ENCODE measurements at regions not wholly inside any gene's neighbourhood (a gene's known extent, or its start where the extent isn't known, plus 50 kb on each side); places are given as distances from the start of the nearest gene placed in this dataset.

- no peak overlapping the region for H3K4me3 ChIP-seq (ENCODE audit: low read depth in 2 of 2, low read length in 2 of 2)
- H3K9me3 ChIP-seq (ENCODE audit: control insufficient read depth, insufficient read depth, low read depth, low read length), result 0 out of 2 replicates have a peak, but pooled peaks cover 4% of the 10 kb centered on the region
- CTCF ChIA-PET, result no interaction called here
- POLR2A ChIA-PET, result no interaction called here
- no peak overlapping the region for H3K27ac ChIP-seq (ENCODE audit: low read length)
- H3K36me3 ChIP-seq (ENCODE audit: control insufficient read depth, insufficient read depth, low read length), result no peaks in the 10 kb centered on the region
- in situ Hi-C loops (cut with HindIII; ENCODE audit: low pct_unique_long_range_greater_than_20kb, low sequenced_read_pairs) (no loop called here), intact Hi-C loops (cut with micrococcal nuclease; ENCODE audit: unreplicated experiment) (no loop called here)
- DNase-seq (ENCODE audit: low read depth, low spot score) (peak; percentile 10), ATAC-seq (peak; percentile 83)
- no peak for TF ChIP-seq TCF7L2 (IDR thresholded peaks at IDR 0.05; ENCODE audit: low read depth, low read length)
- TF ChIP-seq, protein P1, sequence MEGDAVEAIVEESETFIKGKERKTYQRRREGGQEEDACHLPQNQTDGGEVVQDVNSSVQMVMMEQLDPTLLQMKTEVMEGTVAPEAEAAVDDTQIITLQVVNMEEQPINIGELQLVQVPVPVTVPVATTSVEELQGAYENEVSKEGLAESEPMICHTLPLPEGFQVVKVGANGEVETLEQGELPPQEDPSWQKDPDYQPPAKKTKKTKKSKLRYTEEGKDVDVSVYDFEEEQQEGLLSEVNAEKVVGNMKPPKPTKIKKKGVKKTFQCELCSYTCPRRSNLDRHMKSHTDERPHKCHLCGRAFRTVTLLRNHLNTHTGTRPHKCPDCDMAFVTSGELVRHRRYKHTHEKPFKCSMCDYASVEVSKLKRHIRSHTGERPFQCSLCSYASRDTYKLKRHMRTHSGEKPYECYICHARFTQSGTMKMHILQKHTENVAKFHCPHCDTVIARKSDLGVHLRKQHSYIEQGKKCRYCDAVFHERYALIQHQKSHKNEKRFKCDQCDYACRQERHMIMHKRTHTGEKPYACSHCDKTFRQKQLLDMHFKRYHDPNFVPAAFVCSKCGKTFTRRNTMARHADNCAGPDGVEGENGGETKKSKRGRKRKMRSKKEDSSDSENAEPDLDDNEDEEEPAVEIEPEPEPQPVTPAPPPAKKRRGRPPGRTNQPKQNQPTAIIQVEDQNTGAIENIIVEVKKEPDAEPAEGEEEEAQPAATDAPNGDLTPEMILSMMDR (IDR thresholded peaks at IDR 0.05), result no peak
- TF ChIP-seq, protein P2, sequence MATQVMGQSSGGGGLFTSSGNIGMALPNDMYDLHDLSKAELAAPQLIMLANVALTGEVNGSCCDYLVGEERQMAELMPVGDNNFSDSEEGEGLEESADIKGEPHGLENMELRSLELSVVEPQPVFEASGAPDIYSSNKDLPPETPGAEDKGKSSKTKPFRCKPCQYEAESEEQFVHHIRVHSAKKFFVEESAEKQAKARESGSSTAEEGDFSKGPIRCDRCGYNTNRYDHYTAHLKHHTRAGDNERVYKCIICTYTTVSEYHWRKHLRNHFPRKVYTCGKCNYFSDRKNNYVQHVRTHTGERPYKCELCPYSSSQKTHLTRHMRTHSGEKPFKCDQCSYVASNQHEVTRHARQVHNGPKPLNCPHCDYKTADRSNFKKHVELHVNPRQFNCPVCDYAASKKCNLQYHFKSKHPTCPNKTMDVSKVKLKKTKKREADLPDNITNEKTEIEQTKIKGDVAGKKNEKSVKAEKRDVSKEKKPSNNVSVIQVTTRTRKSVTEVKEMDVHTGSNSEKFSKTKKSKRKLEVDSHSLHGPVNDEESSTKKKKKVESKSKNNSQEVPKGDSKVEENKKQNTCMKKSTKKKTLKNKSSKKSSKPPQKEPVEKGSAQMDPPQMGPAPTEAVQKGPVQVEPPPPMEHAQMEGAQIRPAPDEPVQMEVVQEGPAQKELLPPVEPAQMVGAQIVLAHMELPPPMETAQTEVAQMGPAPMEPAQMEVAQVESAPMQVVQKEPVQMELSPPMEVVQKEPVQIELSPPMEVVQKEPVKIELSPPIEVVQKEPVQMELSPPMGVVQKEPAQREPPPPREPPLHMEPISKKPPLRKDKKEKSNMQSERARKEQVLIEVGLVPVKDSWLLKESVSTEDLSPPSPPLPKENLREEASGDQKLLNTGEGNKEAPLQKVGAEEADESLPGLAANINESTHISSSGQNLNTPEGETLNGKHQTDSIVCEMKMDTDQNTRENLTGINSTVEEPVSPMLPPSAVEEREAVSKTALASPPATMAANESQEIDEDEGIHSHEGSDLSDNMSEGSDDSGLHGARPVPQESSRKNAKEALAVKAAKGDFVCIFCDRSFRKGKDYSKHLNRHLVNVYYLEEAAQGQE (IDR thresholded peaks at IDR 0.05; ENCODE audit: insufficient read depth in 1 of 2, low read depth in 2 of 2, low read length in 1 of 2), result no peak
- no peak for TF ChIP-seq SIN3A (IDR thresholded peaks at IDR 0.05; ENCODE audit: borderline replicate concordance, insufficient read depth, low read depth, low read length)
- no peak for TF ChIP-seq POLR2AphosphoS5 (IDR thresholded peaks at IDR 0.05; ENCODE audit: low read depth, low read length)
- no peaks in the 10 kb centered on the region for H3K27me3 ChIP-seq (ENCODE audit: control insufficient read depth, insufficient read depth, low read length)
- no peaks in the 10 kb centered on the region for H3K4me1 ChIP-seq (ENCODE audit: control insufficient read depth, insufficient read depth, low read length)
- BruUV-seq (replicated peaks), result no TSS peak
Measured at GRCh38 chr5:143536364-143536763, 132.9 kb upstream of the NR3C1 start.

- 0 out of 2 replicates have a peak, but pooled peaks cover 4% of the 10 kb centered on the region for H3K9me3 ChIP-seq (ENCODE audit: control insufficient read depth, insufficient read depth, low read depth, low read length)
- no TSS peak for BruUV-seq (replicated peaks)
- POLR2A ChIA-PET, result no interaction called here
Measured at GRCh38 chr5:143534761-143535154, 131.3 kb upstream of the NR3C1 start.

More at GRCh38 chr5:143534761-143535154, 131.3 kb upstream of the NR3C1 start:
- no peaks in the 10 kb centered on the region for H3K27me3 ChIP-seq (ENCODE audit: control insufficient read depth, insufficient read depth, low read length)
- H3K4me3 ChIP-seq (ENCODE audit: low read depth in 2 of 2, low read length in 2 of 2), result no peak overlapping the region
- no peaks in the 10 kb centered on the region for H3K36me3 ChIP-seq (ENCODE audit: control insufficient read depth, insufficient read depth, low read length)
- no peaks in the 10 kb centered on the region for H3K4me1 ChIP-seq (ENCODE audit: control insufficient read depth, insufficient read depth, low read length)
- H3K27ac ChIP-seq (ENCODE audit: low read length), result no peak overlapping the region
- no peak for DNase-seq (ENCODE audit: low read depth, low spot score)
- no peak for ATAC-seq
- in situ Hi-C loops (cut with HindIII; ENCODE audit: low pct_unique_long_range_greater_than_20kb, low sequenced_read_pairs), result no loop called here
- intact Hi-C loops (cut with micrococcal nuclease; ENCODE audit: unreplicated experiment), result no loop called here
- CTCF ChIA-PET, result no interaction called here
- TF ChIP-seq, protein P2 (IDR thresholded peaks at IDR 0.05; ENCODE audit: insufficient read depth in 1 of 2, low read depth in 2 of 2, low read length in 1 of 2), result no peak
- TF ChIP-seq POLR2AphosphoS5 (IDR thresholded peaks at IDR 0.05; ENCODE audit: low read depth, low read length) (no peak), SIN3A (IDR thresholded peaks at IDR 0.05; ENCODE audit: borderline replicate concordance, insufficient read depth, low read depth, low read length) (no peak), TCF7L2 (IDR thresholded peaks at IDR 0.05; ENCODE audit: low read depth, low read length) (no peak)
- TF ChIP-seq, protein P1 (IDR thresholded peaks at IDR 0.05), result no peak
